ENCODE measurements at regions not wholly inside any gene's neighbourhood (a gene's known extent, or its start where the extent isn't known, plus 50 kb on each side); places are given as distances from the start of the nearest gene placed in this dataset.

DNA sequence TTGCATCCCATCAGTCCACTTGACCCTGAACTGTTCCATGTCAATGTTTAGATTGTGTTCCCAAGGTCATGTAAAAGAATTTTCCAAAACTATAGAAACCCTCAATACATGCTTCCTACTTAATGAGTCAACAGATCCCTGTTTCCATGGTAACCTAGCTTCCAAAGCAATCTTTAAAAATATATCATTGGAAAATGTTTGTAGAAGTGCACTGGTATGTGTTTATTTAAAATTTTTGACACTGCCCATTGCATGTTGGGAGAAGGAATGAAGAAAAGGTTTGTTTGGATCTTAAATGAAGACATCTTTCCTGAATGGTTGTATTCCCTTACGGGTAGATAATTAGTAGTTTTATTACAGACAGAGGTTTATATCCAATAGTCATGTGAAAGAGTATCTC is 345.3 kb downstream of the GABRG1 start:
- H3K27me3 ChIP-seq, result no peaks in the 10 kb centered on the region
- TF ChIP-seq, protein P1, sequence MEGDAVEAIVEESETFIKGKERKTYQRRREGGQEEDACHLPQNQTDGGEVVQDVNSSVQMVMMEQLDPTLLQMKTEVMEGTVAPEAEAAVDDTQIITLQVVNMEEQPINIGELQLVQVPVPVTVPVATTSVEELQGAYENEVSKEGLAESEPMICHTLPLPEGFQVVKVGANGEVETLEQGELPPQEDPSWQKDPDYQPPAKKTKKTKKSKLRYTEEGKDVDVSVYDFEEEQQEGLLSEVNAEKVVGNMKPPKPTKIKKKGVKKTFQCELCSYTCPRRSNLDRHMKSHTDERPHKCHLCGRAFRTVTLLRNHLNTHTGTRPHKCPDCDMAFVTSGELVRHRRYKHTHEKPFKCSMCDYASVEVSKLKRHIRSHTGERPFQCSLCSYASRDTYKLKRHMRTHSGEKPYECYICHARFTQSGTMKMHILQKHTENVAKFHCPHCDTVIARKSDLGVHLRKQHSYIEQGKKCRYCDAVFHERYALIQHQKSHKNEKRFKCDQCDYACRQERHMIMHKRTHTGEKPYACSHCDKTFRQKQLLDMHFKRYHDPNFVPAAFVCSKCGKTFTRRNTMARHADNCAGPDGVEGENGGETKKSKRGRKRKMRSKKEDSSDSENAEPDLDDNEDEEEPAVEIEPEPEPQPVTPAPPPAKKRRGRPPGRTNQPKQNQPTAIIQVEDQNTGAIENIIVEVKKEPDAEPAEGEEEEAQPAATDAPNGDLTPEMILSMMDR (IDR thresholded peaks at IDR 0.05; ENCODE audit: low read depth, low read length), result no peak
- H3K36me3 ChIP-seq, result no peaks in the 10 kb centered on the region
- no peaks in the 10 kb centered on the region for H3K9me3 ChIP-seq
- no peak overlapping the region for H3K4me3 ChIP-seq (ENCODE audit: low read depth, low read length)
- DNase-seq, result no peak
- no peaks in the 10 kb centered on the region for H3K4me1 ChIP-seq

DNA sequence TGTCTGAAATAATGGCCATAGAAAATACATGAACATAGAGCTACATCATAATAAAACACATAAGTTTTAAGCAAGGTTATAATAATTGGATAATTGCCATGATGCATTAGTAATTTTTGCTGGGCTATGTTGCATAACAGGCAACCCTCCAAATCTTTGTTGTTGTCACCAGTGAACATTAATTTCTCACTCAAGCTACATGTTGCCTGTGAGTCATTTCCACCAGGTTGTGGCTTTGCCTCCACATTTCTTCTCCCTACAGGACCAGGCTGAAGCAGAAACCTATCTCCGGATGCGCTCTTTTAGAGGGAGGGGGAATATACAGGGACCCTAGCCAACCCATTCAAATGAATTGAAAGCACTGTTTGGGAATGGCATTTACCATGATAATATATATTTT is 347.7 kb downstream of the GABRG1 start:
- H3K9me3 ChIP-seq, result no peaks in the 10 kb centered on the region
- no peak for DNase-seq
- no peaks in the 10 kb centered on the region for H3K4me1 ChIP-seq
- no peaks in the 10 kb centered on the region for H3K27me3 ChIP-seq
- no peak overlapping the region for H3K4me3 ChIP-seq (ENCODE audit: low read depth, low read length)
- TF ChIP-seq, protein P1 (IDR thresholded peaks at IDR 0.05; ENCODE audit: low read depth, low read length), result no peak
- H3K36me3 ChIP-seq, result no peaks in the 10 kb centered on the region

DNA sequence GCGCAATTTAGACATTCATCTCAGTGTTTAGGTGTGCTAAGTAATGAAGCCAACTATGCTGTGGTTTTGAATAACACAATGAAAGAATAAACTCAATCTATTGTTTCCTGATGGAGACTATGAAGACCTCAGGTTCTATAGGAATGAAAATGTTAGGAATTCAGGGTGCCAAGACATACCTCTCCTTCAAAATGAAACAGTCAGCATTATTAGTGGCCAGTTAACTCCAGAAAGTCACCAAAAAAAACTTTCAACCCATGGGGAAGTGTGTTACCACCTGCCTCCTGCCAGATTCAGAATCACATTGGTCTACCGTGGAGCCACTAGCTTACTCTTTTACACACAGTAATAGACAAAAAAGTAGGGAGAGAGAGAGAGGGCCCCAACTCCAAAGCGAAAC is 352.9 kb downstream of the GABRG1 start:
- no peak for DNase-seq
- no peaks in the 10 kb centered on the region for H3K27me3 ChIP-seq
- TF ChIP-seq, protein P1 (IDR thresholded peaks at IDR 0.05; ENCODE audit: low read depth, low read length), result no peak
- H3K36me3 ChIP-seq, result no peaks in the 10 kb centered on the region
- H3K4me1 ChIP-seq, result no peaks in the 10 kb centered on the region
- no peak overlapping the region for H3K4me3 ChIP-seq (ENCODE audit: low read depth, low read length)
- no peaks in the 10 kb centered on the region for H3K9me3 ChIP-seq

DNA sequence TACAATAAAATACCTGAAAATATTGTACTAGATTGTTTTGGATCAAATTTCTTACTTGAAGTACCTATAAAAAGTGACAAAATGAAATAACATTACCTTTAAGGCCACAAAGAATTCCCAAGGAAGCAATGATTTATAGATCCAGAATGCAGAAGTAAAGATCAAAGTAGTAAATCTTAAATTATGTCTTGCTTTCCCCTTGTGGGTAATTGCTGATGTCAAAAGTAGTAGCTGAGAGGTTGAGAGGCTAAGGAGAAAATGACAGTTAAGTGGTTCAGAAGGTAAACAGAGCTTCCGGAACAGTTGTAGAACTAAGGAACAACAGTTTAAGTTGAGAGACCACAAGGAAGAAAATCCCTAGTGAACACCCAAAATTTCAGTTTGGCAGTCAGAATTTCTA is 358.3 kb downstream of the GABRG1 start:
- Histone ChIP-seq H3K27me3 (no peaks in the 10 kb centered on the region), H3K9me3 (no peaks in the 10 kb centered on the region; the same call in 1 of the 2 replicates), H3K4me1 (no peaks in the 10 kb centered on the region), H3K36me3 (no peaks in the 10 kb centered on the region), H3K4me3 (ENCODE audit: low read depth, low read length) (no peak overlapping the region)
- no peak for DNase-seq
- TF ChIP-seq, protein P1 (IDR thresholded peaks at IDR 0.05; ENCODE audit: low read depth, low read length), result no peak

DNA sequence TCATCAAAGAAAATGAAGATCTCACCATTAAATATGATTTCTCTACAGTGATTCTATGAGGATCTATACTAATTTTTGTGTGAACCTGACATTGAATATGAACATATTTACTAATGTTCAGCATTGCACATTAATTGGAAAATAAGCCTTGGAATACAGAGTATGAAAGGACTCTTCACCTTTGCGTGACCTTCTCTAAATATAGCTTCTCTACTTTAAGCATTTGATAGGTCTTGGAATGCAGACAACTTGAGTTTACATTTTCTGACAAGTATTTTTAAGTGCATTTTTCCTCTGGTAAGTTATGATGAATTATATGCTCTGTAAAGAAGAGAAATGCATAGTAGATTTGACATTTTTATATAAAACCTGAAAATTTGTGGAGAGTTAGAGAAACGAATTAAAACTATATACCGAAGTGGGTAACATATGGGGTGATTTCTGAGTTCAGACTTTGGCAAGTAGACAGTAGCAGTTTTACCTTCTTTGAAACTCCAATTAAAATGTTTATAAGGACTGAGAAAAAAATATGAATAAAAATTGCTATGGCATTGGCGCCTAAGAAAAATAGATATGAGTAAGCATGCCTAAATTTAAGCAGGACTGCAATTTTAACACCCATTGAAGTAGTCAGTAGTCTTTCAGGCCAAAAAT is 371.9 kb downstream of the GABRG1 start:
- no peaks in the 10 kb centered on the region for H3K9me3 ChIP-seq
- TF ChIP-seq, protein P1 (IDR thresholded peaks at IDR 0.05; ENCODE audit: low read depth, low read length), result no peak

DNA sequence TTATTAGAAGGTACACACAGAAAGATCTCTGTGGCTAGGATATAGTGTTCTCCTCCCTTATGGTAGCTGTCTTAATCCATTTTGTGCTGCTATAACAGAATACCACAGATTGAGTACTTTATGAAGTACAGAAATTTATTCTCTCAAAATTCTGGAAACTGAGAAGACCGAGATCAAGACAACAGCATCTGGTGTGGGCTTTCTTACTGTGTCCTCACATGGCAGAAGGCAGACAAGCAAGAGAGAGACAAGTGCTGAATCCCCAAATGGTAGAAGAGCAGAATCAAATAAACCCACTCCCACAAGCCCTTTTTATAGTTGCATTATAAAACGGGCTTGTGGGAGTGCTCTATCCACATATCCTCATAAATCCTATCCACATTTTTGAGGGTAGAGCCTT is 373.1 kb downstream of the GABRG1 start:
- Histone ChIP-seq H3K4me3 (ENCODE audit: low read depth, low read length) (no peak overlapping the region), H3K27me3 (no peaks in the 10 kb centered on the region), H3K4me1 (no peaks in the 10 kb centered on the region), H3K36me3 (no peaks in the 10 kb centered on the region), H3K9me3 (no peaks in the 10 kb centered on the region)
- TF ChIP-seq, protein P1 (IDR thresholded peaks at IDR 0.05; ENCODE audit: low read depth, low read length), result no peak
- DNase-seq, result no peak

More for the DNA sequence above, 371.9 kb downstream of the GABRG1 start:
- Histone ChIP-seq H3K4me1 (no peaks in the 10 kb centered on the region), H3K36me3 (no peaks in the 10 kb centered on the region), H3K27me3 (no peaks in the 10 kb centered on the region; the same call in 1 of the 2 replicates), H3K4me3 (ENCODE audit: low read depth, low read length) (no peak overlapping the region)
- DNase-seq, result no peak
